ENCODE measurements at regions not wholly inside any gene's neighbourhood (a gene's known extent, or its start where the extent isn't known, plus 50 kb on each side); places are given as distances from the start of the nearest gene placed in this dataset.

DNA sequence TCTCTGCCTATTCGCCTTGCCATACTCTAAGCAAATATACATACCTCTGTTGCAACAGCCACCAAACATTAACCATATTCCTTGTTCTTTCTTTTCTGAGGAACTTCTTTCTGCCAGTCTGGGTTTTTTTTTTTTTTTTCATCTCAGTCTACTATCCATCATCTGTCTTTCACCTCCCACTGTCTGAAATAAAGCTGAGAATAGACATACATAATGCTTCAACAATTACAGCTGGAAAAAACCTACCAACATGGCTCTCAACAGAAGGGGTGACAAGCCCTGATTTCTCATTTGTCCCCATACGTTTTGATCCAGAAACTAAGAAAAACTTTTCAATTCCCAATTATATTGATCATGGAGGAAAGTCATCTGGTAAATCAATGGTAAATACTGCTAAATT, 728.8 kb upstream of the POU3F3 start:
- DNase-seq (ENCODE audit: low read depth): no peak

DNA sequence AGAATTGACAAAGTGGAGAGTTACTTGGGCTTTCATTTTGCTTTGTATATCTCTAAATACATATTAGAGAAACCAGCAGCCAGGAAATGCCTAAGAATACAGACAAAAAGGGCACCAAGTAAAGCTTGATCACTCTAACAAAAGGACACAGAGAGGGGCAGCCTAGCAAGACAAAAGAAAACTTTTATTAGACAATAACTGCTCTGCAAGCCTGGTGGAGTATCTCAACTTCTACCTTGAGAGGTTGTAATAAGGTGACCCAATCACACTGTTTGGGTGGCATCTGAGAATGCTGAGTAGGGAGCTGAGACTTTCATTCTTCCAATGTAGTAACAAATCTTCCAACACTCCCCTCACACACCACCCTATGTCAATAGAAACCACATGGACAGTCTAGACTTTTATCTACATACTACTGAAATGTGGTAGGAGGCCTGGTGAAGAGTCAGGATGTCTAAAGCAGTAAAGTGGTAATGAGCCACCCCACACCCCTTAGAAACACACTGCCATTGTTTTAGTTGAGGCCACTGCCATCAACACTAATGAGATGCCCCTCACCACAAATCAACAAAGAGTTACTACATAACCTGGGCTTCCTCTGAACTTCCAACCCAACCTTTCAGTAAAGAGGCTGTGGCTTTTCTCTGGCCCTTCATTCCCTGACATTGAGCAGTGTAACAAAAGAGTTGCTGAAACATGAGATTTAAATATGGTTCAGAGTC, 726.7 kb upstream of the POU3F3 start:
- DNase-seq (ENCODE audit: low read depth): no peak

DNA sequence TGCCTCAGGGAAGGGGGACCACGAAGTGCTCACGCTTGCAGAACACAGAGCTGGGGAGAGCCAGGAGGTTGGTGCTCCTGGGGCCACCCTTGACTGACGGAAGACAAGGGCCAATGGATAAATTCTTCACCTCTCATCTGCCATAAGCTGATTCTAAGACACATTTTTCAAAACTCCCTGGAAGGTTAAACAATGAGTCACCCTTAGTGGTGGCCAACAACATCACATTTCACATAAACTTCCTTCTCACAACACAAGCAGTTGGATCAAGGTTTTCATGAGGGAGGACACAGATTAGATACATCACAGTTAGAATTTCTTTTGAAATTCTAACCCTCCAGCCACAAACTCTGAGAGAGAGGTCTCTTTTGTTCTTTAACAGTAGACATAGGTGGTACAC, 713.6 kb upstream of the POU3F3 start:
- no peak for DNase-seq (ENCODE audit: low read depth)

- DNase-seq (ENCODE audit: low read depth): no peak
Measured at GRCh38 chr2:104158191-104158590, 695.7 kb upstream of the POU3F3 start.

DNA sequence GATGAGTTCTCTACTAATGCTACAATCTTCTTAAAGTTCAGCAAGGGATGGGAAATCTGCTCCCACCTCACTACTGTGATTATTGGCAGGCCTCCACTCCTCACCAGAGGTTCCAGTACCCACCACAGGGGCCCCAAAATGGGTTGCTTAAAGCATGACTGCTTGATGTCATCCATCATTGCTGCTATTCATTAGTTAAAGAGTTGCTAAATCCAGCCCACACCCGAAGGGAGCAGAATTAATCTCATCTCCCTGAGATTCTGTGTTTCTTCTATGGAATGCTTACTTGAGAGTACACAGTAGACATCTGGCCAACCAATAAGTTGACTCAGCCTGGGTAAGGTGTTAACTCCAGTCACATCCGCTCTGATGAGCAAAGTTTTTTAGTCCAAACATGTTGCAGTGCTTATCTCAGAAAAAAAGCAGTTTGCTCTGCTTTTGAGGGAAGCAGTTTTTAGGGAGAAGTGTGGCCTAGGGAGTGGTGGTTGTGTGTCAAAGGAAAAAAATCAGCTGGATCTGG, 690.2 kb upstream of the POU3F3 start:
- DNase-seq (ENCODE audit: low read depth): no peak

DNA sequence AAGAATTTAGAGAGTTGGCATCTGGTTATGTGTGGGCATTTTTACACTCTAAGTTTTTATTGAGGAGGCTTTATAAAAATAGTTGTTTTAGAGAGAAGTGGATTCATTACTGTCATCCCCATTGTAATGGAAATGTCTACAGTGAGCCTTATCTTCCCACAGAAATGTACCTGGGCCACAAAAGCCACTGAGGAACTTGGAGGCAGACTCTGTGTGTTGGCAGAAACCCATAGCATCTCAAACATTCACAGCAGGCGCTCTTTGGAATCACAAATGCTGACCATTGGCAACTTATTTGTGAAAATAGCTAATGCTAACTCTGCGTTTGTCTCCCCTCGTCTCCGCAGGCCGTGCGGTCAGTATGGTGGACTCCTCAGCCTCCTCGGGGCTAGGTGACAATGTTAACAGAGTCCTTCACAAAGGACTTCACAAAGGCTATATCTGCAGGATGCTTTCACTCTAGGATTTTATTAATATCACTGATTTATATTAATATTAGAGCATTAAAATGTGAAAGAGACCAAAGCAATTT, 689.1 kb upstream of the POU3F3 start:
- DNase-seq (ENCODE audit: low read depth): no peak

GRCh38 chr2:104177179-104177578, 676.7 kb upstream of the POU3F3 start:
- DNase-seq (ENCODE audit: low read depth): no peak

GRCh38 chr2:104179644-104180043, 674.3 kb upstream of the POU3F3 start:
- no peak for DNase-seq (ENCODE audit: low read depth)

GRCh38 chr2:104200533-104201168, 653.3 kb upstream of the POU3F3 start:
- DNase-seq (ENCODE audit: low read depth): no peak

DNA sequence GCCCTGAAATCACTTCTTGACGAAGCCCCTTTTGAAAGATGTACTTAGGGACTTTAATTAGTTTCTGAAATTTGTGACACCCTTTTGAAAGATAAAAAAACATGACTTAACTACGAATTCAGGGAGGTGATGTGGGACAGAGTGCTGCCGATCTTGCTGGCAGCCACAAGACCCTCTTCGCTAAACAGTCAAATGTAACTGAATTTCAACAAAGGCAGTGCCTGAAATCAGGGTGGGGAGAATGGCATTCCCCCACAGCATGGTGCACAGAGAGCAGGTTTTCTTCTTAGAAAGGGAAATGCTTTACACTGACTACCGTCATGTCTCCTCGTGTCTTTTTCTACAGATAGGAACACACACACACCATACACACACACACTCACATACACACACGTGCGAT, 640.2 kb upstream of the POU3F3 start:
- DNase-seq (ENCODE audit: low read depth): no peak

DNA sequence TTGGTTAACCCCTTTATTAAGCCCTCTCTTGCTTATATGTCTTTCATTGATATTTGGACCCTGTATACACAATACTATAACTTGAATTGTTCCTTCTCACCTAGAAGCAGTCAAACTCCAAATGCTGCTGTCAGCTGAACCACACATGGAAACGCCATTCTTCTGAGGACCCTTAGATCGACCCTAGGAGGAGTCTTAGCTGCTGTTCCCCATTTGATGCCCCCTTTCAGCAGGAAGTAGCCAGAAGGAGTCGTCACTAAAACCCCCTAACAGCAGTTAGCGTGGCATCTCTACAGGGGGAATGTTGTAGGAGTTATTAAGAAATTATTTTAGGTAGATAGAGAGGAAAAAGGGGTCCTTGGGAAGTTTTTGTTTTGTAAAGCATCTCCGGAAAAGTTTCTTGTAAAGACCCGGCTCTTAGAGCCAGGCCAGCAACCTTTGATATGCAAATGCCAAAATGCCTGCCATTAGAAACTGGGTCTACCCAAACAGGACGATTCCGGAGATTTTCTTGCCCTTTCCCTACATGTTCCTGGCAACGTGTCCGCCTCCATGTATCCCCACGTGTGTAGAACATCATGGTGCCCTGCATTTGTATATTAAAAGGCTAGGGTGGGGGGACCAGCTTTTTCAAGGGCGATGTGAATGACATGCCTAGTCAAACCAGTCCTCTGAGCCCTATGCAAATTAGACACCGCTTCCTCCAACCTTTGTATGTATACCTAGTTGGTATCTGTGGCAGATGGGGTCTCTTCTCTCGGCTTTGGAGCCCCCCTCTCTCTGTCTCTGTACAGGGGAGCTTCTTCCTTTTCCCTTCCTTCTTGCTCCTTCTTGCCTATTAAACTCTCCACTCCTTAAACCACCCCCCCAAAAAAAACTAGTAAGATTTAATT, 638.4 kb upstream of the POU3F3 start:
- DNase-seq (ENCODE audit: low read depth): no peak

- no peak for DNase-seq (ENCODE audit: low read depth)
Measured at GRCh38 chr2:104233591-104233990, 620.3 kb upstream of the POU3F3 start.

DNA sequence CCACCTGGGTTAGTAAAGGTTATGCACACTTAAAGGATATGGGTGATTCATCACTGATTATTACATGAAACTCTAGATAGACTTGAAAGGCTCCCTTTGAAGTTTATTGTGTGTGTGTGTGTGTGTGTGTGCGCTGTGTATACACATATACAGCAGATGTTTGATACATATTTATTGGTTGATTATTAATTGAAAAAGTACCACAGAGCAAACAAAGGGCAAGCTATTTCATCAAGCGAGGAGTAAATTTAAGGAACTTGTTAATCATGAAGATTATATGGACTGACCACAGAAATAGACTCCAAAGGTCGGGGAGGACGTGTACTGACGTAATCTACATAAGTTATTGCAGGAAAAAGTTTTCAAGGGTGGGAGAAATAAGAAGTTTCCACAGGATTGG, 617.4 kb upstream of the POU3F3 start:
- DNase-seq (ENCODE audit: low read depth): no peak

DNA sequence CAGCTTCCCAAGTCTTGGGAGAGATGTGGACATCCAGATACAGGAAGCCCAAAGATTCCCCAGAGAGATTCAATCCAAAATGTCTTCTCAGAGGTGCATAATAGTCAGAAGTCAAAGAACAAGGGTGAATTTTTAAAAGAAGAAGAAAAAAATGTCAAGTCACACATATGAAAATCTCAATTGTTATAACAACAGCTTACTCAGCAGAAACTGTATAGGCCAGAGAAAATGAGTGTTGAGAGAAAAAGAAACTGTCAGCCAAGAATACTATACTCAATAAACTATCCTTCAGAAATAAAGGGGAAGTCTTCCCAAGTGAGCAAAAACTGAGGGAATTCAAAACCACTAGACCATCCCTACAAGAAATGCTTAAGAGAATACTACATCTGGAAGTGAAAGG, 612.9 kb upstream of the POU3F3 start:
- DNase-seq (ENCODE audit: low read depth): no peak

- no peak for DNase-seq (ENCODE audit: low read depth)
Measured at GRCh38 chr2:104249629-104250028, 604.3 kb upstream of the POU3F3 start.

DNA sequence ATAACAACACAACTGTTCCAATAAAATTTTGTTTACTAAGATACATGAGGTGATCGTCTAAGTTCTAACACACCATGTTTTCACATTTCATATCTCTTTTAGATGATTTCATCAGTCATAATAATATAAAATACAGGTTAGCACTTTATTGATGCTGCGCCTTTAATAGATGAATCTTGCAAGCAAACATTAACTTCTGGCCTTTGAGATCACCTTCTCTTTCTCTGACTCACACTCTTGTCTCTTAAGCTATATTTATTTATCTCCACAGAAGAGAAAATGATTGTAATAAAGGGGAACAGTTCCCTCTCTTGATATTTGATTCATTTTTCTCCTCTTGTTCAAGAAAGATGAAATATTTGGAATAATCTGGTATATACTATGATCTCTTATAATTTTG, 603.3 kb upstream of the POU3F3 start:
- DNase-seq (ENCODE audit: low read depth): no peak

DNA sequence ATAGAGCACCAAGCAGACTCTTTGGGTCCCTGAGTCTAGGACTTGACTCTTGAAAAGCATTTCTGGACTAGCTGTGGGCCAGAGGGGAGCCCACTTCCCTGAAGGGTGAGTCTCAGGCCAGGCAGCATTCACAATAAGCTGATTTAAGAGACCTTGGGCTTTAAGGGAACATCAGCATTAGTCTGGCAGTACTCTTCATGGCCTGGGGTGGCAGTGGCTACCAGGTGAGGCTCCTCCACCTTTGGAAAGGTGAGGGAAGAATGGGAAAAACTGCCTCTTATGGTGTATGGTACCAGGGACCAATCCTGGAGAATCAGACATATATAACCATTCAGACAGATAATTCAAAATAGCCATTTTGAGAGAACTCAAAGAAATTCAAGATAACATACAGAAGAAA, 599.9 kb upstream of the POU3F3 start:
- DNase-seq (ENCODE audit: low read depth): no peak

DNA sequence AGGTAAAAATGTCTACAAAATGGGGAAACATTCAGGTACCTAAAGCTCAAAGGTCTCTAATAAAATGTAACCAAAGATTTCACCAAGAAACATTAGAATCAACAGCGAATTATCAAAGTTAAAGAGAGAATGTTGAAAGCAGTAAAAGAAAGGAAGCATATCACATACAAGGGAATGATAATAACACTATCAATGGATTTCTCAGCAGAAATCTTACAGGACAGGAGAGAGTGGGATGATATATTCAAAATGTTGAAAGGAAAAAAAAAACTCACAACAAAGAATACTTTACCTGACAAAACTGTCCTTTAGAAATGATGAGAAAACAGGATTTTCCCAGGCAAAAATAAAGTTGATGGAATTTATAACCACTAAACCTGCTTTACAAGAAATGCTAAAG, 591.2 kb upstream of the POU3F3 start:
- DNase-seq (ENCODE audit: low read depth): no peak

DNA sequence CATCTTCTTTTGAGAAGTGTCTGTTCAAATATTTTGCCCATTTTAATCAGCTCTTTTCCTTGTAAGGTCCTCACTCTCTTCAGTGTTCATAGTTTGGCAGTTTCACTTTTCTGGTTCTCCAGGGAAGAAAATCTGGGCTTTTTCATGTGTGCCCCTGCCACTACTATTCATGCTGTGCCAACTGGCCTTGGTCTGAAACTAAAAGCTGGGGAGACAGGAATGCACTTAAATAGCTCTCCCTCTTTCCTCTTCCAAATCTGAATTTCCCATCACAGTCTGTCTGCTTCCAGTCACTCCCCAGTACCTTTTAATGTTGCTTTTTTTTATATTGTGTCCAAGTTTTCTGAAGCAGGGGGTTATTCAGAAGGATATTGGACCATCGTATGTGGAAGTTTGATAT, 574.3 kb upstream of the POU3F3 start:
- DNase-seq (ENCODE audit: low read depth): no peak

GRCh38 chr2:104280216-104280615, 573.7 kb upstream of the POU3F3 start:
- DNase-seq (ENCODE audit: low read depth): no peak

DNA sequence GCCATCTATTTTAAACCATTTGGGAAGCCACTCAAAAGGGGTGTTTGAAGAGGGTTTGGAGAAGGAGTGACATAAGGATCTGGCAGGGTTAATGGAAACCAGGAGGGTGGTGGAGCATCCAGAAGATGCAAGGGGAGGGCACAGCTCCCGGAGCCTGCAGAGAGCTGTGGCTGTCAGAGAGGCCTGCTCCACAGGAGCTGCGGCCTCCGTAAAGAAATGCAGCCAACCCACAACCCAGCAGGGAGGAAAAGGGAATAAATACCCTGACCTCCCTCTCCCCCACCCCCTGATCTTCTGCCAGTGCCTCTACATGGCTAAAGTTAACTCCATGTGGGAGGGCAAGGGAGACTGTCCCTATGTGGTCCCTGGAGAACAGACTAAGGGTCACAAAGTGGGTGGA, 567.1 kb upstream of the POU3F3 start:
- DNase-seq (ENCODE audit: low read depth): no peak
